ENCODE measurements at regions not wholly inside any gene's neighbourhood (a gene's known extent, or its start where the extent isn't known, plus 50 kb on each side); places are given as distances from the start of the nearest gene placed in this dataset.

DNA sequence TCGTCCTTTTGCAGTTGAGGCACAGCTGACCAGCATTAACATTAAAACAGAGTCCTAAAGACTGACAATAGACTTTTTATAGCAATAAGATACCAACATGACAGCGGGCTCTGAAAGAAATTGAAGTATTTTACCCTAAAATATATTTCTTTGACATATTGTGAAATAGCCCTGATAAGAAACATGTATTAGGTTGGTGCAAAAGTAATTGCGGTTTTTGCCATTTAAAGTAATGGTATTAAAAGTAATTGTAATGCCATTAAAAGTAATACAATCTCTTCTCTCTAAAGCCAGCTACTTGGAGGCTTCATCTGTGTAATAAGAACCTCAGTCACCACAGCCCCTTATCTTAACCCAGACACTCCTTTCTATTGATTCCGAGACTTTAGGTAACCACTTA lies 394.6 kb downstream of the PREX1 start:
- no peak for DNase-seq

DNA sequence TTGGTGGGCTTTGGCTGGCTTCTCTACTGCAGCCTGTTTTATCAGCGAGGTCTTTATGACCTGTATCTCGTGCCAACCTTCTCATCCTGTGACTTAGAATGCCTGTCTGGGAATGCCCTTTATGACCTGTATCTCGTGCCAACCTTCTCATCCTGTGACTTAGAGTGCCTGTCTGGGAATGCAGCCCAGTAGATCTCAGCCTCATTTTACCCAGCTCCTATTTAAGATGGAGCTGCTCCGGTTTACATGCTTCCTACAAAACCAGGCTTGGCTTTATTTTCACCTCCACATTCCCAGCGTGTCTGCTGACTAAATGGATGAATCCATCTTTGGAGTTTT lies 395.3 kb downstream of the PREX1 start:
- no peak for DNase-seq

- no peak for DNase-seq
These were observed 395.9 kb downstream of the PREX1 start for GRCh38 chr20:48431653-48432493.

- DNase-seq: no peak
These were observed 401.2 kb downstream of the PREX1 start for GRCh38 chr20:48426630-48427029.

- no peak for DNase-seq
These were observed 401.8 kb downstream of the PREX1 start for GRCh38 chr20:48425817-48426612.

- no peak for DNase-seq
These were observed 402.5 kb downstream of the PREX1 start for GRCh38 chr20:48425321-48425720.

- DNase-seq: no peak
These were observed 405.4 kb downstream of the PREX1 start for GRCh38 chr20:48422242-48422960.

GRCh38 chr20:48421547-48421946 lies 406.3 kb downstream of the PREX1 start:
- no peak for DNase-seq

GRCh38 chr20:48420176-48420575 lies 407.6 kb downstream of the PREX1 start:
- DNase-seq: no peak

DNA sequence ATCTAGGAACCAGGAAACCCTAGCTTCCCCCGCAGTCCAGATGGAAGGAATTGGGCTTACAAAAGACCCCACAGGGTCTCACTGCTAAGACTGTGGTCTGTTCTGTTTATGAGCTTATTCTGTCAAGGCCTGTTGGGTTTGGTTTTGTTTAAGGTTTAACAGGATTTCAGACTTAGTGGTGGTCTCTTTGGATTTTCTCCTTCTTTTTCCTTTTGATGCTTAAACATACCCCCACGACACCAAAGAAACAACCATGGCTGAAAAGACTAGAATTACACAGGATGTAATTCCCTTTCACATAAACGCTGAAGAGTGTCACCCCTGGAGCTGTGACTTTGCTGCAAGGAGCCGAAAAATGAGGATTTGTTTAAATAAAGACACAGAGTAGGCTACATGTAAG lies 408.6 kb downstream of the PREX1 start:
- no peak for DNase-seq

DNA sequence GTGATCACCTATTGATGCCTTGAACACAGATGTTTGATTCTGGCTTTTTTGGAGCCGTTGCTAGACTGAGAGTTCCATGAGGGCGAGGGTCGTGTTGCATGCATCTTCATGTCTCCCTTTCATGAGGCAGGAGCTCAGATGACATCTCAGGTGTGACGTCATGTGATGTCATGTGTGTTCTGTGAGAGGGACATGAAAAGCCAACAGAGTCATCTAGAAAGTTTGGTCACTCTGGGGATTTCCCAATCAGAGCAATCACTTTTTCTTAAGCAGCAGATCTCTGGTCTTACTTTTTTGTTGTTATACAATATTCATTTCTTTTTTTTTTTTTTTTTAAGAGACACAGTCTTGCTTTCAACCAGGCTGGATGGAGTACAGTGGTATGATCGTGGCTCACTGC lies 411.8 kb downstream of the PREX1 start:
- DNase-seq: no peak

GRCh38 chr20:48414786-48415185 lies 413.0 kb downstream of the PREX1 start:
- DNase-seq: no peak

- no peak for DNase-seq
These were observed 415.8 kb downstream of the PREX1 start for GRCh38 chr20:48411919-48412522.

DNA sequence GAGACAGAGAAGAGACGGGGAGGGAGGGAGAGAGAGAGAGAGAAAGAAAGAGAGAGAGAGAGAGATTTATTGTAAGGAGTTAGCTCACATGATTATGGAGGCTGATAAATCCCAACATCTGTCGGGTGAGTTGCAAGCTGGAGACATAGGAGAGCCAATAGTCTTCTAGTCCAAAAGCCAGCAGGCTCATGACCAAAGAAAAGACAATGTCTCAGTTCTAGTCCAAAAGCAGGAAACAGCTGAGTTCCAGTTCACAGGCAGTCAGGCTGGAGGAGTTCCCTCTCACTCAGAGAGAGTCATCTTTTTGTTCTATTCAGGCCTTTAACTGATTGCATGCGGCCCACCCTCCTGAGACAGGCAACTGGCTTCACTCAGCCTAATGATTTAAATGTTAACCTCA lies 416.6 kb downstream of the PREX1 start:
- no peak for DNase-seq

- DNase-seq: no peak
These were observed 418.7 kb downstream of the PREX1 start for GRCh38 chr20:48409055-48409615.

DNA sequence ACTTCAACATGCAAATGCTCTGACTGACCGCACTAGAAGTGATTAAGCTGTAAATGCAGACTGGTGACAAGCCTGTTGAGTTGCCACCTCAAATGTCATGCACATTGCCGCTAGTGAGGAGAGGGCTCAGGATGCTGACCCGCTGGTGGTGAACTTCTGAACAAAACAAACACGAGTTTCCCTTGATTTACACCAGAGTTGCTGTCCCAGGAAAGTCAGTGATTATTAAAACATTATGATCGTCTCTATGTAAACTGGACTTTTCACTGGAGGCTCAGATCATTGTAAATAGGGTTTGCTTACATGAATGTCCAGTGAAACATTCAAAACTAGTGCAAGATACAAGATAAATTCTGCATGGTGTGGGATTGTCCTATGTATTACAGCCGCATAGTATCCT lies 420.1 kb downstream of the PREX1 start:
- no peak for DNase-seq

GRCh38 chr20:48406912-48407340 lies 420.9 kb downstream of the PREX1 start:
- no peak for DNase-seq

DNA sequence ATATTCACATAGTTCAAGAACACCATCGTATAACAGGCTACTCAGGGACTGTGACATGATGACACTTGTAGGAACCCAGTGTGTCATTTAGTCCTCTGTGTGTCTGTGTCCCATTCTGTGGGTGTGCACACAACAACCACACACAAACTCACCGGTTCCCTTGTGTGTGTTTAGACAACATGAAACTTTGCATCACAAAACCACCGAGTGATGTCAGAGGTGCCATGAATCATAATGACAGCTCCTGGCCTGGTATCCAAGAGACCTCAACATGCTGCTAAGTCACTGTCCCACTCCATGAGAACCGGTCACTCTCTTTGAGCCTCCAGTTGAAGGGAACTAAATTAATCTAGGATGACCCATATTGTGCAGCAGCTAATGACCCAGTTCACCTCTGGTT lies 421.3 kb downstream of the PREX1 start:
- no peak for DNase-seq

DNA sequence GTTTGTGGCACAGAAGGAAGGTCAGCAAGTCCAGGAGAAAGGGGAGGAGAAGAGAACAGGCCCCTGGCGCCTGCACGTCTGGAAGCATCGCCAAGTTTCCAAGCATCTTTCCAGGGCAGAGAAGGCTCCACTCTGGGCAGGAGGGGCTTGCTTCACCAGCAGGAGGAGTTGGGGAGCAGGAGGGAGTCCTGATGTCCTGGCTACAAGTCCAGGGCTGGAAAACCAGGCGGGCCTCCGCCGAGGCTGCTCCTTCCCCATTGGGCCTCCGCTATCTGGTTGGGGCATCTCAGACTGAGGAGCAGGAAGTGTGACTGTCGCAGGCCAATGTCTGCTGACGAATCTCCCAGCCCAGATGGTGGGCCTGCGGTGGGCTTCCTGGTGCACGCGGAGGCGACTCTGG lies 421.9 kb downstream of the PREX1 start:
- DNase-seq: no peak

DNA sequence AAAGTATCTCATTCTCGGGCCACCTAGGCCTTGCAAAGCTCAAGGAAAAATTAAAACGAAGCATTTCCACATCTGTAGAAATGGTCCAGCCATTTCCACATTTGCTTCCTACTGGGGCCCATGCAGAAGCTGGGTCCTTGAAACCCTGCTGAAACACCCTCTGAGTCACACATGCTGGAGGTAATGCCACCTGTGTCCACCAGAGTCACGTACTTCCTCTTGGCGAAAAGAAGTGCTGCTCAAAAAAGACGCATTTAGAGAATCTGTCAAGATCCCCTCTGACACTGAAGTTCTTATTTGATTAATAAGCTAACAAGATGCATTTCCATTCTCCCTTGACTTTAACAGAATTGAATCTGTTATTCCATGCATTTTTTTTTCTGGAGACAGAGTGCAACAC lies 423.2 kb downstream of the PREX1 start:
- DNase-seq: no peak

DNA sequence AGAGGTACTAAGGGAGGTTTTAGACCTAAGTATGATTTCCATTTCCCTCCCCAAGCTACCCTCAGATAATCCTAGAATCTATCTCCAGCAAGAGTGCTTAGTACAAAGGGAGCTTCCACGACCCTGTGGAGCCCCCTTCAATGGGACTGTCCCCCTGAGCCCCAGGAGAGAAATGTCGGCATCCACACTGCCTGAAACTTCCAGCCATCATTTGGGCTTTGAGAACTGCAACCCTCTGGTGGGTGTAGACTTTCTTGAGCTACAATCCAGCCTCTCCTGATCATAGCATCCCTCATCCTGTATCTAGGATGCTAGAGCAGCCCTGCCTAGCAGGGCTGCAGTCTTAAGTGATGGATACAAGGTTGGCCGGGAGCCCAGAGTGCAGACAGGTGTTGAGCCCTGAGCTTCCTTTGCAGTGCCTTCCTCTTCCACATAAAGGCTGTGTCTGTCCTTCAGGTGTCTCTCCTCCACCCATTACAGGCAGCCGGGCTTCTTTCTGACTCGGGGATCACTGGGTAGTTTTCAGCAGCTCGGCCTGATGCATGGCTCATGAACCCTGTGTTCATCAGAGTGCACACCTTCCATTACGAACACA lies 424.5 kb downstream of the PREX1 start:
- no peak for DNase-seq

- DNase-seq: no peak
These were observed 426.4 kb downstream of the PREX1 start for GRCh38 chr20:48401359-48401758.

- no peak for DNase-seq
These were observed 427.8 kb downstream of the PREX1 start for GRCh38 chr20:48400009-48400408.
